Fibroblast of skin of abdomen (primary cell): ENCODE measurements at regions not wholly inside any gene's neighbourhood (a gene's known extent, or its start where the extent isn't known, plus 50 kb on each side); places are given as distances from the start of the nearest gene placed in this dataset.
A peak's percentile ranks its signal among the peaks of the same experiment; 100 is the strongest.

ENCODE experiments used
- DNase-seq: peaks from one replicate; pipeline ENCODE4 v3.0.0-alpha.2; 2013

DNA sequence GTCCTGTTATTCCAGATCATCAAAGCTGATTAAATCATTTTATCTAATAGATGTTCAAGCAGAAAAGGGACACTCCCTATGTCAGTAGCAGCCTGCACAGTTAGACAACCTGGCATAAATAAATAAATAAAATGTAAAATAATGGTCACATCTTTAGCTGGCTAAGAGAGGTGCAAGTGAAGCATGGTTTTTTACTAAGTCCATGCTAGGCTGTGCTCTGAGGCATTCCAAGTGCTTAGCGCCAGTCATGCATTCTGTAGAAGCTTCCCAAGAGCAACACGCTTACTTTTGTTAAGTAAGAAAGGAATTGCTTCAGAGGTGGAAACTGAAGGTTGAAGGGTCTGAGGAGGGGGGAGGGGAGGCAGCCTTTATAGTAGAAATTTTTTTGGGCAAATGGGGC lies 351.2 kb downstream of the CDH2 start:
- DNase-seq = no peak

DNA sequence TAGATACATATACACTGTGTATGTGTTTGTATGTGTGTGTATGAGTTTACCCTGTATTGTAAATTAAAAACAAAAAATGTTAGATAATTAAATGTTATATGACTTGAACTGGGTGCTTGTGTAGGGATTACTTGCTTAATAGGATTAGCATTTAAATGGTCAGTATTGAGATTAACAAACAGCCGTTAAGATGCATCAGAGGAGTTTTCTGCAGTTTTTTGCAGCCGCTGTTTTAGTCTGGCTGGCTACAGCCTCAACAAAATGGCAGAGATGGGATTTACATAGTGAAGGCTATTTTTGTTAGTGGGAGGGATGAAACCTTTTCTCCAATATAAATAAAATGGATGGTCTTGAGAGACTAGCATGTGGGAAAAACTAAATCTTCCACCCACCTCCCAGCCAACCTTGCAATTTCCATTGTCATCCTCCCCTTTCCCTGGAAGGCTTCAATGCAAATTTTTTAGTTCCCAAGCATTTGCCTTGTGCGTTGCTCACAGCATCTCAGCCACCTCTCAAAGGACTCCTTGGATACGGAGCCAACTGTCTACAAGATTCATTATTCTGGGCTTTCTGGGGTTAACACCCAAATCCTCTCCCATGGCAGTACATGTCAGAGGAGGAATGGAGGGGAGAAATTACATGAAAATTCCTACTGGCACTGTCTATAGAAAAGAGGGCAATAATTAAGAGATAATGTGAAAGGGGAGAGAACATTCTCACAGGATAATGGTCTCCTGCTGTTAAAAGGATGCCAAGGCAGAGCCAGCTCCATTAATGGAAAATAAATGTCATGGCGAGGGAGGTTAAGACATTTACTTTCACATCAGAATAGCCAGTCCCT lies 351.9 kb downstream of the CDH2 start:
- no peak for DNase-seq

DNA sequence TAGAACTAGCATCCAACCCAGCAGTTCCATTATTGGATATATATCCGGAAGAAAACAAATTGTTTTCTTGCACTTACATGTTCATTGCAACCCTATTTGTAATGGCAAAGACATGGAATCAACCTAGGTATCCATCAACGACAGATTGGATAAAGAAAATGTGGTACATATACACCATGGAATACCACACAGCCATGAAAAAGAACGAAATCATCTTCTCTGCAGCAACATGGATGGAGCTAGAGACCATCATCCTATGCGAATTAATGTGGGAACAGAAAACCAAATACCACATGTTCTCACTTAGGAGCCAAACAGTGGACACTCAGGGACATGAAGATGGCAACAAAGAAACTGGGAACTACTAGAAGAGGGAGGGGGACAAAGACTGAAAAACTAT lies 352.7 kb downstream of the CDH2 start:
- no peak for DNase-seq

DNA sequence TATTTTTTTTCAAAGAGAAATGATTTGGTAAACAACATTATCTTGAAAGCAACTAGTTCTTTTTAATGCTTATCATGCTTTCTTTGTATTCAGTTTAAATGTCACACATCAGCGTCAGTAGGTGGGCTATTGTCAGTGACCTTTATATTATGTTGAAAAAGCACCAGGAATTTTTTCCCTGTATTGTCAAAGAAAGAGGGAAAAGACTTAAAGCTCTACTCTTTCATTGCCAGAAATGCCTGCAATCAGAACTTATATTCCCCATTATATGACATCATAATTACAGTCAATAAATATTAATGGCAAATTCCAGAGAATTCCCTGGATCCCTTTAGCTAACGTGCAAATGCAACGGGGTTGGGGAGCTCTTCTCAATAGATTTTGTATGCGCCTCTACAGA lies 353.9 kb downstream of the CDH2 start:
- DNase-seq = no peak

DNA sequence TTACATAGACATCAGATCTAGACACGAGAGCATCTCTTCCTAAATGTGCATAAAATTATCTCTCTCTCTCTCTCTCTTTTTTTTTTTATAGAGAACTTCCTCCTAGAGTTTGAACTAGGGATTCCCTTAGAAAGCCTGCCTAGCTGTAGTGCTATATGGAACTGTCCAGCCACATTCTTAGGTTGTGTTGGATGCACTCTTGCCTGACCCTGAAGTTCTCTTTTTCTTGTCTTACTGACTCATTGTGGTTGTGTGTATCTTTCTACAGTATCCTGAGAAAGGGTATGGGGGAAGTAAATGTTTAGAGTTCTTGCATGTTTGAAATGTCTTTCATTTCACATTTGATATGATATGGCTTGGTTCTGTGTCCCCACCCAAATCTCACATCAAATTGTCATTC lies 368.2 kb downstream of the CDH2 start:
- DNase-seq = peak; percentile 19

DNA sequence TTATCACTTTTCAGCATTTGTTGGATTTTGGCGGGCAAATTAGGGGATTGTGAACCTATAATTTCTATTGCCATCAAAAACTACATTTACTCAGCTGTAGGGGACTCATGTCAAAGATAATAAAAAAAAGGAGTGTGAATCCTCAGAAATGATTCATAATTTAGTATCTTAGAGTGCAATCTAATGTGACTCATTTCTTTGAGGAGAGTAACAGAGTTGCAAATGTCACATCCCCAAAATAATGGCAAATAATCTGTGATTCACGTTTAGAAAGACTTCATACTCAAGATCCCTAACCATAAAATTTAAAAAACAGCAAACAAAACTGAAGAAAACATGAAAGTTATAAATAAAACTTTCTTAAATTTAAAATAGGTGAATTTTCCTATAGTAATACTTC lies 373.0 kb downstream of the CDH2 start:
- peak; percentile 18 for DNase-seq

DNA sequence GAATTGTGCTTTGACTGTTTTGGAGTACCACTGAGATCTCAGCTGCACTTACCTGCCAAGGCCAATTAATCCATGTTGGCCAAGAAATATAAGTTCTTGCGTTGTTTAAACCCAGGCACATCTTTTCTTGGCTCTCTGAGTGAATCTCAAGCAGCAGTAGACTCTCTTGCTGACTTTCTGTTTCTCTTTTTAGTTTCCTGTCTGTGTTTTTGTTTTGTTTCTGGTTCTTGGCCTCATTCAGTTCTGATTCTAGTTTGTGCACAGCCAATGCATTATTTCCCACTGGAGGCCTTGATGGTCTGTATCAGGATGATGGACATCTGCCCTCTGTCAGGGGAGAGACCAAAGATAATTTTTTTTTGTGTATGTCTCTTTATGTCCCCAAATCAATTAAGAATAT lies 379.4 kb downstream of the CDH2 start:
- DNase-seq = no peak

DNA sequence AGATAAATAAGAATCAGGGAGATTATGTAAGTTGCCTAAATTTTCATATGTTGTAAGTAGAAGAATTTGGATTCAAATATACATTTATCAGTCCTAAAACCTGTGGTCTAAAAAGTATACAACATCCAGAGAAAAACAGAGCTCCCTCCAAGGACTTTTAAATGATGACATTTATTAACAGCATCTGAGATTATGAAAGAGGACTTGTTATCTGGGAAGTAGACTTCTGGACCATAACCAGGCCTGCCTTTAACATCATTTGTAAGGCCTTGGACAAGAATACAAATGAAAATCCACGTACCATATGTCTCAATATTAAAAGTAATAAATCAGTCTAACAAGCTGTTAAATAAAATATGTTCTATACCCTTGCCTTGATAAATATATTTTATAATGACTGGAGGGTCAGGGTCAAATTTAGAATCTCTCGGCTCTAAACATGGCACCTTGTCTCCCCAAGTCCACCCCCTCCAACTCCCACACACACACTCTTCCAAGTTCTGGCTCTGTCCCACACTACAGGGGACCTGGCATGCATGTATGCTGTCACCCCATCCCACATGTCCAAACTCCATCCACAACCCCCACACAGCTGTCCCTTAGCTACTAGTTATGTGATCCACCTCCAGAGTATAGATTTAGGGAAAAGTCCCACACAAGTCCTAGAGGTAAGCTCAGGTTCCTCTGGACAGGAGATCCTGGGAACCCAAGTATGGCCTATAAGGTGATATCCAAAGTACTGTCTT lies 382.6 kb downstream of the CDH2 start:
- DNase-seq = no peak

DNA sequence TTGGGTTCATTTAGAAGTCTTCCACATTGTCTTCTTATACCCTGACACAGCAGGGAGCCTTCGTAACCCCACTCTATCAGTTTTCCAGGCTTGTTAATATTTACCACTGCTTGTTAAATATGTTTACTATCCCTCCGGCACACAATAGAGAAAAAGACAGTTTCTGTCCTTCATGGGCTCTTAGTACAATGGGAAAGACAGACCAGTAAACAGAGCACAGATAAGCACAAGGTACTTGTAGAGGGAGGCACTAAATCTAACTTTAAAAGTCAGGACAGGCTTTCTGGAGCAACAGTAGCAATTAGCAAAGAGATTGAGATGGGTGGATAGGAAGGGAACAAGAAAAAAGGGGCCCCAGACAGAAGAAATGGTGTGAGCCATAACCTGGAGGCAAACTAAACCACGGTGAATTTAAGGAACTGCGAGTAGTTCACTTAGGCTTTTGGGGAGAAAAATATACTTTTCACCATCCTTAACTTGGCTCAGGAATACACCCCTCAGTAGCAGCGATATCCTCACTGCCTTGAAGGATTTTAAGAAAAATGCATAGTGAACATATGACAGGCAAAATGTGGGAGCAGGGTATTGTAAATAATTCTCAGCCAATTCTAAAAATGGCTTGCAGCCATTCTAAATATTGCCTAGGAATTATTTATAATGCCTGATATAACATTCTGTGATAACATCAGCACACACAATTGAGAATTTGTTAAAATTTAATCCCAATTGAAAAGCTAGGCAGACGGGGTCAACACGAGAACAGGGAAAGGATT lies 383.7 kb downstream of the CDH2 start:
- no peak for DNase-seq

DNA sequence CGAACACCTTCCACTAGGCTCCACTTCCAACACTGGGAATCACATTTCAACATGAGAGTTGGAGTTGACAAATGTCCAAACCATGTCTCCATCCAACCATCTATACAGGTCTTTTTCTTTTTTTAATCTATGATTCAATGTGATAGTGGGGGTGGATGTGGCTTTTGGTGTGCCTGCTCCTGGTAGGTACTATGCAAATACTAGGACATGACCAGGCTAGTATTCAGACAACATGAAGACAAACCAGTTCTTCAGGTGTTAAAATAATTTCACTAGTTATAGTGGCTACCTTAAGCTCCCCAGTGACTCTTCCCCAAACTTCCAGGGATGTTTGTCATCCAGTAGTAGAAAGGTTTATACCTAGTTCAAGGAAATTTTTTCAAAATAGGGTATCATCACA lies 387.5 kb downstream of the CDH2 start:
- DNase-seq = no peak

DNA sequence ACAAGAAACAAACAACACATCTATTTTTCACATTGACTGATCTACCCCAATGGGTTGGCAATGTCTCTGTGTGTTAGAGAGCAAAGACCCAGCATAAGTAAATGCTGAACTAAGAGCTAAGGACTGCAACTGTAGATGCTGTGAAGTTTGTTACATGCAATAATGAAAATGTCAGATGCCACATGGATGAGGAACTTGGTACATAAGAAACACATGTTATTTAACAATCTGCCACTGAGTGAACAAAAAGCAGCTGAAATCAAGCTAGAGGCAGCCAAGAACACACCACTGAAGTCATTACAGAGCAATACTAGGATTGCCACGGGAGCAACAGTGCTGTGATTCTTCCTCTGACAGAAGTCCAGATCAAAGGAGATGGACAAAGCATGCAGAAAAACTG lies 389.4 kb downstream of the CDH2 start:
- DNase-seq = no peak

DNA sequence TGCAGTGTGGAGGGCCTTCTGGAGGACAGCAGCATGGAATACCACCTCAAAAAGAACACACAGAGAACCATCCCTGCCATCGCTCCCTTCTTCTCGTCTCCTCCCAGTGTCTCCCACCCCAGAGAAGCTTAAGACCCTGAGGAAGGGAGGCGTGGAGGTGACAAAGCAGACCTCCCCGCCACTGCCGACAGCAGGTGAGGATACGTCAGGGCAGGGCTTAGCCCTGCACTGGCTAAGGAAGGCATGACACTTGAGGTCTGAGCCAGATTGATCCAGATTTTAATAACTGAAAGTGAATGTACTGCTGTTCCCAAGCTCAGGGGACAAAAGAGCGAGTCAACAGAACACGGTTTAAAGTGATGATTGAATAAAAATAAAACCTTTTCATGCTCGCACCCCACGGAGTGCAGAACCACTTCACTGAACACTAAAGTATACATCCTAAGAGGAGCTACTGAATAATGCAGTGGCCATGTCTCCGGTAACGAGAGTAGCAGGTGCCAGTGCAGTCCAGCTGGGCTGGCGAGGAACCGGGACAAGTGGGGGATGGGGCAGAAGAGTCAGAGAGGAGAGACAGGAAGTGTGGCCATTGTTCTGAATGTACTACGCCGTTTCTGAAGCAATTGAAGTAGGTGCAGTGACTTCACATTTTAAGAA lies 391.0 kb downstream of the CDH2 start:
- DNase-seq = no peak

DNA sequence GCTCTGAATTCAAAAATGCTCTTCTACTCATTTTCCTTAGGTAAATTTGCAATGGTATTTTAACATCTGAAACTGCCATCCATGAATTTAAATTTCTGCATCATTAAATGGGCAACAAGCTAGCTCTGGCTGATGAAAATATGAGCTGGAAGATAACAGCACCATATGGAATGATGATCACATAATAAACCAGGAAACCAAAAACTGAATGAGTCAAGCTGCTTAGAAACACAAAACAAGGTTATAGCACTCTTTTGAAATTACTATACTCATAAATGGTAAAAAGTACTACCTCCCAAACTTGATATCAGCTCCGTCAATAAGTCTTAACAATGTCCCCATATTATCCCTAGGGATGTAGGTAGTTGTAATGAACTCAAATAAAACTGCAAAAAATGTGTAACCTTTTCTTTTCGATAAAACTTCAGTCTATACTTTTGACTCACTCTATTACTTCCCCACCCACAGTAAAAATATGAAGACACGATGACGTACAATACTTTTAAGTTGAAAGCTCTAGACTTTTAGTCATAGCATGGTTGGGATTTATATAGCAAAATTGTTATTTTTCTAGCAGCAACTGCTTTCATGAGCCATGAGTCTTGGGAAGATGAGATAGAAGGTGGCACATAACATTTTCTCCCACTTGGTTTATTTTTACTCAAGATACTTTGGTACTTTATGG lies 396.7 kb downstream of the CDH2 start:
- DNase-seq = peak; percentile 31

DNA sequence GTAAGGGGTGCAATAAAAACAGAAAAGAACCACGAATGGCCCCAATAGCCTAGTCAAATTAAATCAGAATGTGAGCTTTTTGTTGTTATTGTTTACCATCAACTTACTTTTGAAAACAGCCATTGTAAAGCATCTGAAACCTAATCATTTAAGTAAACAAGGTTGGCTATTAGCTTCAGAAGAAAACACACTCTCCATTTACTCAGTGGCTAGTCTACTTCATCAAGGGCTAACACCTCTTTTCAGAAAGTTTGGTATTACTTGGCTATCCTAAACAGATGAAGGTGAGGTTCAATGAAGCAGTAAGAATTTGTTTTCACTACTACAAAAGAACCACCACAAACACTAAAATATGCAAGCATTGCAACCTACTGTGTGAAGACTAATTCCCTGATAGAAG lies 398.0 kb downstream of the CDH2 start:
- no peak for DNase-seq

DNA sequence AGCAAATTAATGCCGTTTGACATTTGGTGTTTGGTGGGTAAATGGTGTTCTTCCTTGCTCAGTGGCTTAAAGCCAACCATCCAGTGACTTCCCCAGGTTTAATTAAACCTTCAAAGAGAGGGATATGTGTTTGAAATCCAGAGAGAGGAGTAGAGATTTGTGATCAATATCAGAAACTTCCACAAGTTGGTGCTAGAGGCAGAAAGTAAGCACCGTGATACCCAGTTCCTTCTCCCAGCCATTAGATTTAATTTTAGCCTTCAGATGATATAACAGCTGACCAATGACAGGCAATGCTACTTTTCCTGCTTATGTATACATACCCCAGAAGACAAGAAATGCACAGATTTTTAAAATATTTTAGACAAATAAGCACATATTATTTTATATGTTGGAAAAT lies 398.5 kb downstream of the CDH2 start:
- peak; percentile 20 for DNase-seq

DNA sequence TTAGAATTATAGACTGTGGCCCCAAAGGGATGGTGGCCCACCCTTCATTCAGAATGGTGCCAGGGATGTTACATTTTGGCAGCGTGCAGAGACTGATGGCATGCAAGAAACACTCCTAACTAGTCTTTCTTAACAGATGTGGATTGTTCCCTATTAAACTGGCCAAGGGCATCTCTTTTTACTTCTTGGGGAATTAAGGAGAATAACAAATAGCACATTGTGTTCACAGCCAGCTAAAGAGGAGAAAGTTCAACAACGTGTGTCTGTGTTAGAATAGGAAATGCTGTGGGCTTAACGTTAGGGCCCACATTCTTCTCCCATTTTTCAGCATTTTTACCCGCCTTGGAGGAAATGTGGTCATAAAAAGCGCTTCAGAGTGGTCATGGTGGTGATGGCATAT lies 404.8 kb downstream of the CDH2 start:
- DNase-seq = no peak

DNA sequence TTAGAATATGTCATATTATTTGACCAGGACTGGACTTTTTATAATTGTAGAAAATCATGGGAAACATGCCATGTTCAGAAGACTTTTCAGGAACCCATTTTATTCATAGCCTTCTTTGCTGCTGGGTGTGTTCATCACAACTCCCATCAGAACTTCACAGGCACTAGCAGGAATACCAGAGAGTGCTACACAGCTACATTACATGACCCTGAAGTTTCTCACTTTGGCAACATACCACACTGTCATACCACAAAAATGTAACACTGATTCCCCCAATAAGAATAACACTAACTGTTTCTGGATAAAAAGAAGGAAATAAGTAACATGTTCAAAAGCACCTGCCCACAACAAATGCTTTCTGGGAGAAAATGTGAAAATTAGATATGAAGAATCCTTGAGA lies 405.4 kb downstream of the CDH2 start:
- no peak for DNase-seq

DNA sequence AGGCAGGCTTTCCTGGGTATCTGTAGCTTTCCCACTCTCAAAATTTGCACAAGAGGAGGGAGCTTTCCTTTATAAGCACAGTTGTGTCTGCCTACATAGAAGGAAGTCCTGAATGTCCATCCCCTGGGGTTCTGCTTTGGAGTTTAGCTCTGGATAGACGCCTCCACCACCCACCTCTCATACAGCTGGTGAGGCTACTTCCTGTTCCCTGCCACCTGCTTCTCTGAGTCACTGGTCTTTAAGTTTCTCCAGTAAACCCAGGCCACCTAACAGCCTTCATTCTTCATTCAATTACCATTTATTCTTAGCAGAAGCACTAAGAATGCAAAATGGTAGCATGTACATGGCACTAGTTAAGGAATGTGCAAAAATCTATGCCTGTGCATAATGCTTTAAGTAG lies 407.8 kb downstream of the CDH2 start:
- no peak for DNase-seq

DNA sequence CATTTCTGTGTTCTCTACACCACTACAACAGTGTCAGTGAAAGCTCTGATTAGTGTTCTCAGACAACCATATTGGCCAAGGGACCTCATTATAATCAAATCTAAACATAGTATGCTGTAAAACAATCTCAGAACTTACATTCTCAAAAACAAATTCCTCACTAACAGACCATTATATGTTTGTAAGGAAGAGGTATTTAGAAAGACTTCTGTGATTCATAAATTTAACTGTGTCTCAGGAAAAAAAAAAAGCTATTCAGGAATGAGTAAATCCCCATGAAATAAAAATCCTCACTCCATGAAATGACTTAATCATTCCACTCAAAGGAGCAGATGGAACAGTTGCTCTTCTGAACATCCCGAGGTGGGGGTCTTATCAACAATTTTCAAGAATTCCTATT lies 413.0 kb downstream of the CDH2 start:
- peak; percentile 43 for DNase-seq

DNA sequence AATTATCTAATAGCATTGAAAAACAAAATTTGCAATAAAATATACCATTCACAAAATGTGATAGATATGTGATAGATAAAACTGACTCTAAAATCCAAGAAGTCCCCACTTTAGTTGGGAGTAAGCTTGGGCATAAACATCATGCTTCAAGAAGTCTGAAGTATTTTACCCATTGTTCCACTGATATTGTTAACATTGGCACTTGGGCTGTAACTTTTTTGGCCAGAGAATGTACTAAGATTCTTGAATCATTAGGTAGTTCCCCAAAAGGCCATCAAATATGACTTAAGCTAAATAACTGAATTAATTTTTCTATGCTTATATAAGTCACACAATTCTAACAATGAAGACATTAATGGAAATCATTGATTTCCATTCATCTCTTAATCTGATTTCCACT lies 413.6 kb downstream of the CDH2 start:
- DNase-seq = no peak

DNA sequence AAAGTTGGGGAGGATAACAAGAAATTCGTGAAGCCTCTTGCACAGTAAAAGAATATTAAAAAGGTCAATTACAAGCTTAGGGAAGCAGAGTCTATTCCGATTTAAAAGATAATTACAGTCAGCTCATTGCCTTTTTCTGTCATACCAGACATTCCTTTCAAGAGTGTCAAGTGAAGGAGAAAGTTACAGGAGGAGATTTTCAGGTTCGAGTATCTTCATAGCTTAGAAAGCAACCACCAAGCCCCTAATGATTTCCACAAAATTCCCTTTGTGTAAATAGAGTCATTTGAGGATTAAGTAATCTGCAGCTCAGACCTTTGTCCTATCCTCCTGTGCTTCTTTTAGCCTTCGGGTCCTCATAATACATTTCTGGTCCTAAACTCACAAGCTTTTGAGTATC lies 414.9 kb downstream of the CDH2 start:
- DNase-seq = peak; percentile 45

DNA sequence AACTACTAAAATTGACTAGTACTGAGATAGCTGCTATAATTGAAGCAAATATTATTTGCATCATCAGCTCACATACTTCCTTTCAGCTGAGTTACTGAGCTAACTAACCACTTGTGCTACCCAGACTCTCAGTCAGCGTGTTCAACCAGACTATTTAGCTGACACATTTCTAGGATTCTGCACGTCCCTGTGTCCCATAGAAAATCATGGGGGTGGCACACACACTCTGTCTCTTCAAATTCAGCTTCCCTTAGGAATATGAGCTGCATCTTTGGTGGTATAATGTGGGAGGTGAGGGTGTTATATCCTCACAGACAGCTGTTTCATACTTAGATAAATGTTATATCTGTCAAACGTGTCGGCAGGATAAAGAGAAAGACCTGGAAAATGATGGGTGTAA lies 424.0 kb downstream of the CDH2 start:
- no peak for DNase-seq
